ENCODE measurements at regions not wholly inside any gene's neighbourhood (a gene's known extent, or its start where the extent isn't known, plus 50 kb on each side); places are given as distances from the start of the nearest gene placed in this dataset.

GRCh38 chr16:6113749-6114148 lies 1016.2 kb upstream of the EEF2KMT start:
- TF ChIP-seq YY1 (IDR thresholded peaks at IDR 0.05; ENCODE audit: insufficient read depth, insufficient read length) (no peak), ZNF274 (IDR thresholded peaks at IDR 0.05; ENCODE audit: low read depth, low read length) (no peak), SUZ12 (IDR thresholded peaks at IDR 0.05; ENCODE audit: extremely low read depth, insufficient read depth, insufficient read length) (no peak)
